ENCODE measurements at regions not wholly inside any gene's neighbourhood (a gene's known extent, or its start where the extent isn't known, plus 50 kb on each side); places are given as distances from the start of the nearest gene placed in this dataset.

GRCh38 chr11:29490938-29491337 is 525.9 kb downstream of the KCNA4 start:
- Histone ChIP-seq H4K20me1 (ENCODE audit: insufficient read depth) (no peaks in the 10 kb centered on the region), H3K9ac (ENCODE audit: low read length) (no peak overlapping the region), H2AFZ (ENCODE audit: low read depth, low read length, poor library complexity, severe bottlenecking) (no peak overlapping the region), H3K27ac (ENCODE audit: low read depth, low read length) (no peak overlapping the region), H3K9me3 (ENCODE audit: control insufficient read depth in 1 of 2, insufficient read depth in 1 of 2, low read depth in 1 of 2, low read length in 2 of 2) (no peaks in the 10 kb centered on the region), H3K9me2 (ENCODE audit: insufficient read depth) (no peaks in the 10 kb centered on the region), H3K79me2 (ENCODE audit: insufficient read depth, low read length) (no peaks in the 10 kb centered on the region), H3K27me3 (ENCODE audit: insufficient read depth, low read length) (no peaks in the 10 kb centered on the region), H3K4me3 (replicated peaks in 1 of 2; ENCODE audit: low read depth in 1 of 2, low read length in 2 of 2) (no peak overlapping the region), H3K36me3 (ENCODE audit: control insufficient read depth in 1 of 2, insufficient read depth in 2 of 2, low read length in 2 of 2) (no peaks in the 10 kb centered on the region), H3K4me2 (ENCODE audit: low read length) (no peak overlapping the region), H3K4me1 (ENCODE audit: control insufficient read depth in 1 of 2, insufficient read depth in 2 of 2, low read length in 2 of 2) (no peaks in the 10 kb centered on the region)
- BruUV-seq (replicated peaks) = no TSS peak
- CTCF ChIA-PET = no interaction called here
- RAD21 ChIA-PET (ENCODE audit: low non-redundant PET in 1 of 2, low total read pairs in 2 of 2, uncharacterized antibody in 2 of 2, unreplicated experiment in 2 of 2) = no interaction called here
- no peak for ATAC-seq
- TF ChIP-seq YY1 (IDR thresholded peaks at IDR 0.05; ENCODE audit: extremely low read depth, insufficient replicate concordance, low read depth, low read length) = no peak
- no peak for TF ChIP-seq ZFX (IDR thresholded peaks at IDR 0.05)
- no peak for TF ChIP-seq JUND (IDR thresholded peaks at IDR 0.05)
- no peak for TF ChIP-seq ZNF274 (IDR thresholded peaks at IDR 0.05; ENCODE audit: low read depth, low read length)
- no peak for TF ChIP-seq SRF (IDR thresholded peaks at IDR 0.05; ENCODE audit: low read depth)
- TF ChIP-seq MAX (IDR thresholded peaks at IDR 0.05) = no peak
- no peak for TF ChIP-seq CBX3 (IDR thresholded peaks at IDR 0.05; ENCODE audit: low read depth)
- DNase-seq (ENCODE audit: low read depth, low spot score) = no peak
- POLR2A ChIA-PET = no interaction called here
- intact Hi-C loops (cut with micrococcal nuclease) = no loop called here

GRCh38 chr11:29486301-29486700 is 530.5 kb downstream of the KCNA4 start:
- H3K27ac ChIP-seq (ENCODE audit: low read depth, low read length) = no peak overlapping the region
- no peaks in the 10 kb centered on the region for H3K9me3 ChIP-seq (ENCODE audit: control insufficient read depth in 1 of 2, insufficient read depth in 1 of 2, low read depth in 1 of 2, low read length in 2 of 2)
- H2AFZ ChIP-seq (ENCODE audit: low read depth, low read length, poor library complexity, severe bottlenecking) = no peak overlapping the region
- H4K20me1 ChIP-seq (ENCODE audit: insufficient read depth) = no peaks in the 10 kb centered on the region
- DNase-seq (ENCODE audit: low read depth, low spot score) = no peak
- TF ChIP-seq SIN3A (IDR thresholded peaks at IDR 0.05; ENCODE audit: low read depth) = no peak
- TF ChIP-seq JUND (IDR thresholded peaks at IDR 0.05) = no peak
- TF ChIP-seq EGR1 (IDR thresholded peaks at IDR 0.05; ENCODE audit: low read depth) = no peak
- TF ChIP-seq RAD21 (IDR thresholded peaks at IDR 0.05; ENCODE audit: low read depth) = no peak
- TF ChIP-seq ZFX (IDR thresholded peaks at IDR 0.05) = no peak
- TF ChIP-seq SRF (IDR thresholded peaks at IDR 0.05; ENCODE audit: low read depth) = no peak
- TF ChIP-seq YY1 (IDR thresholded peaks at IDR 0.05; ENCODE audit: extremely low read depth, insufficient replicate concordance, low read depth, low read length) = no peak
- TF ChIP-seq, protein P1, sequence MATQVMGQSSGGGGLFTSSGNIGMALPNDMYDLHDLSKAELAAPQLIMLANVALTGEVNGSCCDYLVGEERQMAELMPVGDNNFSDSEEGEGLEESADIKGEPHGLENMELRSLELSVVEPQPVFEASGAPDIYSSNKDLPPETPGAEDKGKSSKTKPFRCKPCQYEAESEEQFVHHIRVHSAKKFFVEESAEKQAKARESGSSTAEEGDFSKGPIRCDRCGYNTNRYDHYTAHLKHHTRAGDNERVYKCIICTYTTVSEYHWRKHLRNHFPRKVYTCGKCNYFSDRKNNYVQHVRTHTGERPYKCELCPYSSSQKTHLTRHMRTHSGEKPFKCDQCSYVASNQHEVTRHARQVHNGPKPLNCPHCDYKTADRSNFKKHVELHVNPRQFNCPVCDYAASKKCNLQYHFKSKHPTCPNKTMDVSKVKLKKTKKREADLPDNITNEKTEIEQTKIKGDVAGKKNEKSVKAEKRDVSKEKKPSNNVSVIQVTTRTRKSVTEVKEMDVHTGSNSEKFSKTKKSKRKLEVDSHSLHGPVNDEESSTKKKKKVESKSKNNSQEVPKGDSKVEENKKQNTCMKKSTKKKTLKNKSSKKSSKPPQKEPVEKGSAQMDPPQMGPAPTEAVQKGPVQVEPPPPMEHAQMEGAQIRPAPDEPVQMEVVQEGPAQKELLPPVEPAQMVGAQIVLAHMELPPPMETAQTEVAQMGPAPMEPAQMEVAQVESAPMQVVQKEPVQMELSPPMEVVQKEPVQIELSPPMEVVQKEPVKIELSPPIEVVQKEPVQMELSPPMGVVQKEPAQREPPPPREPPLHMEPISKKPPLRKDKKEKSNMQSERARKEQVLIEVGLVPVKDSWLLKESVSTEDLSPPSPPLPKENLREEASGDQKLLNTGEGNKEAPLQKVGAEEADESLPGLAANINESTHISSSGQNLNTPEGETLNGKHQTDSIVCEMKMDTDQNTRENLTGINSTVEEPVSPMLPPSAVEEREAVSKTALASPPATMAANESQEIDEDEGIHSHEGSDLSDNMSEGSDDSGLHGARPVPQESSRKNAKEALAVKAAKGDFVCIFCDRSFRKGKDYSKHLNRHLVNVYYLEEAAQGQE (IDR thresholded peaks at IDR 0.05; ENCODE audit: low read depth) = no peak
- TF ChIP-seq MAX (IDR thresholded peaks at IDR 0.05) = no peak
- no peak for TF ChIP-seq FOSL1 (IDR thresholded peaks at IDR 0.05; ENCODE audit: low read depth)
- no TSS peak for BruUV-seq (replicated peaks)
- no peak overlapping the region for H3K9ac ChIP-seq (ENCODE audit: low read length)
- H3K4me1 ChIP-seq (ENCODE audit: control insufficient read depth in 1 of 2, insufficient read depth in 2 of 2, low read length in 2 of 2) = no peaks in the 10 kb centered on the region
- intact Hi-C loops (cut with micrococcal nuclease) = no loop called here
- ATAC-seq = no peak
- H3K27me3 ChIP-seq (ENCODE audit: insufficient read depth, low read length) = no peaks in the 10 kb centered on the region
- CTCF ChIA-PET = no interaction called here
- H3K79me2 ChIP-seq (ENCODE audit: insufficient read depth, low read length) = no peaks in the 10 kb centered on the region
- H3K4me3 ChIP-seq (replicated peaks in 1 of 2; ENCODE audit: low read depth in 1 of 2, low read length in 2 of 2) = no peak overlapping the region
- H3K9me2 ChIP-seq (ENCODE audit: insufficient read depth) = no peaks in the 10 kb centered on the region
- RAD21 ChIA-PET (ENCODE audit: low non-redundant PET in 1 of 2, low total read pairs in 2 of 2, uncharacterized antibody in 2 of 2, unreplicated experiment in 2 of 2) = no interaction called here
- POLR2A ChIA-PET = no interaction called here
- H3K4me2 ChIP-seq (ENCODE audit: low read length) = no peak overlapping the region
- H3K36me3 ChIP-seq (ENCODE audit: control insufficient read depth in 1 of 2, insufficient read depth in 2 of 2, low read length in 2 of 2) = no peaks in the 10 kb centered on the region
